ENCODE measurements at regions not wholly inside any gene's neighbourhood (a gene's known extent, or its start where the extent isn't known, plus 50 kb on each side); places are given as distances from the start of the nearest gene placed in this dataset.
A peak's percentile ranks its signal among the peaks of the same experiment; 100 is the strongest.

- DNase-seq = no peak
- Histone ChIP-seq H3K36me3 (no peaks in the 10 kb centered on the region), H3K4me3 (peak overlapping the region in 4 of 8 donors; percentile 9 to 63 (median 28)), H3K4me1 (peaks cover 0 to 17% (median 13%) of the 10 kb centered on the region in 6 donors), H3K27ac (peak overlapping the region in 1 of 8 donors; percentile 31), H3K27me3 (replicated peaks in 1 of 7) (peaks cover 0 to 17% (median 0%) of the 10 kb centered on the region in 7 donors), H3K9me3 (no peaks in the 10 kb centered on the region)
- TF ChIP-seq POLR2AphosphoS5 (IDR thresholded peaks at IDR 0.05) (no peak), POLR2A (IDR thresholded peaks at IDR 0.05) (no peak), CTCF (IDR thresholded peaks at IDR 0.05 in 8 of 11, conservative IDR thresholded peaks at IDR 0.05 in 3 of 11) (no peak)
- 60 to 77% (median 67%) methylated on average over 8 of the region's 8 CpGs for WGBS, 5 donors
- intact Hi-C loops (cut with DNase I; ENCODE audit: low total_unique reads) = no loop called here
Observed at GRCh38 chr3:11724615-11725339, 81.1 kb upstream of the VGLL4 start.

- H3K9me3 ChIP-seq = no peaks in the 10 kb centered on the region
- no peak for DNase-seq
- peak overlapping the region in 3 of 8 donors; percentile 93 to 96 (median 94) for H3K27ac ChIP-seq
- peaks cover 0 to 22% (median 0%) of the 10 kb centered on the region in 7 donors for H3K27me3 ChIP-seq (replicated peaks in 1 of 7)
- H3K4me3 ChIP-seq = no peak overlapping the region
- 90 to 96% (median 94%) methylated on average over 9 of the region's 9 CpGs for WGBS, 5 donors
- no peak for TF ChIP-seq POLR2AphosphoS5 (IDR thresholded peaks at IDR 0.05)
- TF ChIP-seq POLR2A (IDR thresholded peaks at IDR 0.05) = no peak
- no peak for TF ChIP-seq CTCF (IDR thresholded peaks at IDR 0.05 in 8 of 11, conservative IDR thresholded peaks at IDR 0.05 in 3 of 11)
- intact Hi-C loops (cut with DNase I; ENCODE audit: low total_unique reads) = no loop called here
- H3K36me3 ChIP-seq = no peaks in the 10 kb centered on the region
- H3K4me1 ChIP-seq = peaks cover 0 to 45% (median 34%) of the 10 kb centered on the region in 6 donors
Observed at GRCh38 chr3:11721479-11721878, 77.8 kb upstream of the VGLL4 start.

- Histone ChIP-seq H3K4me3 (peak overlapping the region in 7 of 8 donors; percentile 86 to 97 (median 94)), H3K27ac (peak overlapping the region; percentile 84 to 96 (median 90)), H3K27me3 (replicated peaks in 1 of 7) (peaks cover 0 to 22% (median 0%) of the 10 kb centered on the region in 7 donors), H3K9me3 (no peaks in the 10 kb centered on the region), H3K4me1 (peaks cover 0 to 46% (median 36%) of the 10 kb centered on the region in 6 donors), H3K36me3 (no peaks in the 10 kb centered on the region)
- WGBS, 5 donors = 40 to 49% (median 45%) methylated on average over 8 of the region's 8 CpGs
- intact Hi-C loops (cut with DNase I; ENCODE audit: low total_unique reads) = no loop called here
- DNase-seq = no peak
- TF ChIP-seq POLR2AphosphoS5 (IDR thresholded peaks at IDR 0.05) (no peak), POLR2A (IDR thresholded peaks at IDR 0.05) (no peak), CTCF (IDR thresholded peaks at IDR 0.05 in 8 of 11, conservative IDR thresholded peaks at IDR 0.05 in 3 of 11) (no peak)
Observed at GRCh38 chr3:11720917-11721411, 77.2 kb upstream of the VGLL4 start.

- 0 to 5% (median 0%) methylated on average over 5 to 51 of the region's 51 CpGs for WGBS, 5 donors
- H3K4me1 ChIP-seq = peaks cover 0 to 46% (median 37%) of the 10 kb centered on the region in 6 donors
- peak overlapping the region; percentile 86 to 97 (median 95) for H3K4me3 ChIP-seq
- peak overlapping the region; percentile 84 to 96 (median 90) for H3K27ac ChIP-seq
- no peaks in the 10 kb centered on the region for H3K36me3 ChIP-seq
- DNase-seq = peak; percentile 88
- peaks cover 0 to 22% (median 0%) of the 10 kb centered on the region in 7 donors for H3K27me3 ChIP-seq (replicated peaks in 1 of 7)
- intact Hi-C loops (cut with DNase I; ENCODE audit: low total_unique reads) = no loop called here
- H3K9me3 ChIP-seq = no peaks in the 10 kb centered on the region
- TF ChIP-seq POLR2A (IDR thresholded peaks at IDR 0.05) (peak in 1 of 3 donors; percentile 51), CTCF (IDR thresholded peaks at IDR 0.05 in 8 of 11, conservative IDR thresholded peaks at IDR 0.05 in 3 of 11) (peak in 1 of 11 experiments; percentile 14), POLR2AphosphoS5 (IDR thresholded peaks at IDR 0.05) (peak; percentile 78 to 91 (median 84))
Observed at GRCh38 chr3:11720304-11720898, 76.7 kb upstream of the VGLL4 start.

Measured in spleen (tissue), 11 donors.